ENCODE measurements at regions not wholly inside any gene's neighbourhood (a gene's known extent, or its start where the extent isn't known, plus 50 kb on each side); places are given as distances from the start of the nearest gene placed in this dataset.

GRCh38 chr15:70343961-70344621 lies 246.4 kb upstream of the TLE3 start:
- in situ Hi-C loops (cut with MboI; ENCODE audit: low pct_unique_long_range_greater_than_20kb, low sequenced_read_pairs, unreplicated experiment): no loop called here
- DNase-seq (ENCODE audit: low spot score): no peak
- no peak for TF ChIP-seq CTCF (IDR thresholded peaks at IDR 0.05; ENCODE audit: extremely low read depth, insufficient read depth, missing control alignments)

GRCh38 chr15:70342554-70343548 lies 245.1 kb upstream of the TLE3 start:
- no peak for DNase-seq (ENCODE audit: low spot score)
- no peak for TF ChIP-seq CTCF (IDR thresholded peaks at IDR 0.05; ENCODE audit: extremely low read depth, insufficient read depth, missing control alignments)
- in situ Hi-C loops (cut with MboI; ENCODE audit: low pct_unique_long_range_greater_than_20kb, low sequenced_read_pairs, unreplicated experiment): no loop called here

GRCh38 chr15:70342141-70342540 lies 244.4 kb upstream of the TLE3 start:
- no peak for DNase-seq (ENCODE audit: low spot score)
- in situ Hi-C loops (cut with MboI; ENCODE audit: low pct_unique_long_range_greater_than_20kb, low sequenced_read_pairs, unreplicated experiment): no loop called here
- TF ChIP-seq CTCF (IDR thresholded peaks at IDR 0.05; ENCODE audit: extremely low read depth, insufficient read depth, missing control alignments): no peak

GRCh38 chr15:70341566-70341965 lies 243.8 kb upstream of the TLE3 start:
- in situ Hi-C loops (cut with MboI; ENCODE audit: low pct_unique_long_range_greater_than_20kb, low sequenced_read_pairs, unreplicated experiment): no loop called here
- no peak for TF ChIP-seq CTCF (IDR thresholded peaks at IDR 0.05; ENCODE audit: extremely low read depth, insufficient read depth, missing control alignments)
- no peak for DNase-seq (ENCODE audit: low spot score)

GRCh38 chr15:70340494-70340870 lies 242.8 kb upstream of the TLE3 start:
- TF ChIP-seq CTCF (IDR thresholded peaks at IDR 0.05; ENCODE audit: extremely low read depth, insufficient read depth, missing control alignments): no peak
- DNase-seq (ENCODE audit: low spot score): no peak
- in situ Hi-C loops (cut with MboI; ENCODE audit: low pct_unique_long_range_greater_than_20kb, low sequenced_read_pairs, unreplicated experiment): no loop called here

- in situ Hi-C loops (cut with MboI; ENCODE audit: low pct_unique_long_range_greater_than_20kb, low sequenced_read_pairs, unreplicated experiment): no loop called here
- no peak for DNase-seq (ENCODE audit: low spot score)
- TF ChIP-seq CTCF (IDR thresholded peaks at IDR 0.05; ENCODE audit: extremely low read depth, insufficient read depth, missing control alignments): no peak
Measured at GRCh38 chr15:70339571-70340493, 242.1 kb upstream of the TLE3 start.

Measured in GM13977 (cell line).